AG04450 (cell line): ENCODE measurements at regions not wholly inside any gene's neighbourhood (a gene's known extent, or its start where the extent isn't known, plus 50 kb on each side); places are given as distances from the start of the nearest gene placed in this dataset.

Experiments
- CTCF ChIA-PET: fragments of 300-600, 350-600 bp; formaldehyde crosslinking; extraction: SDS; loops from one replicate; lab custom pipeline; 2022; ENCODE audit warnings: antibody characterized with exemption, inconsistent platforms; lab: Charles Lee
- POLR2A ChIA-PET: fragments of 350-600 bp; formaldehyde crosslinking; extraction: SDS; loops from one replicate; lab custom pipeline; 2021; ENCODE audit warnings: antibody characterized with exemption, inconsistent platforms; lab: Yijun Ruan, JAX
- DNase-seq: peaks from one replicate; pipeline ENCODE4 v3.0.0-alpha.2; 2011; ENCODE audit warnings: low read depth, low spot score
- H3K27ac ChIP-seq: one replicate; pipeline ENCODE4 v1.5.1; 2012; ENCODE audit warnings: low read depth, low read length, control low read depth
- H3K27me3 ChIP-seq: one replicate; pipeline ENCODE4 v1.6.0; 2012; ENCODE audit warnings: low read length; ENCODE audit not compliant: control insufficient read depth, insufficient read depth
- H3K4me3 ChIP-seq: 2 replicates; pipeline ENCODE4 v1.5.1; 2011; ENCODE audit warnings: mild to moderate bottlenecking, low read depth, low read length, control low read depth
- H3K9me3 ChIP-seq: 2 replicates; pipeline ENCODE4 v1.5.1; 2012; ENCODE audit warnings: low read length; ENCODE audit not compliant: control insufficient read depth, insufficient read depth
- TF ChIP-seq, protein P1 (sequence below): IDR thresholded peaks from 2 replicates; pipeline ENCODE4 v1.5.1; 2011; ENCODE audit warnings: low read depth, low read length, control low read depth, inconsistent platforms

DNA sequence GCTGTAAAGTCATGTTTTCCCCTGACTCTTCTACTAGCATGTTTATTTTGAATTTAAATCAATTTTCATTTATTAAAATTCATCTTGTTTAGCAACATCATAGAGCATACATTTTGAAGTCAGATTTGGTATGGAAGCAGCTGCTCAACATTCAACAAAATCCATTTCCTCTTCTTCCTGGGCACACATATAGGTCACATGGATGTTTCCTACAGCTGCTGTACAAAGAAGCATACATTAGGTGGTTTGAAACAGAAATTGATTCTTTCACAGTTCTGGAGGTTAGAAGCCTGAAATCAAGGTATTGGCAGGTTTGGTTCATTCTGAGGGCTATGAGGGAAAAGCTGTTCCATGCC lies 495.2 kb downstream of the RFPL4B start:
- ChIA-PET CTCF (no interaction called here), POLR2A (no interaction called here)
- Histone ChIP-seq H3K27ac (no peak overlapping the region), H3K27me3 (no peaks in the 10 kb centered on the region), H3K4me3 (no peak overlapping the region), H3K9me3 (no peaks in the 10 kb centered on the region)
- no peak for DNase-seq
- TF ChIP-seq, protein P1, sequence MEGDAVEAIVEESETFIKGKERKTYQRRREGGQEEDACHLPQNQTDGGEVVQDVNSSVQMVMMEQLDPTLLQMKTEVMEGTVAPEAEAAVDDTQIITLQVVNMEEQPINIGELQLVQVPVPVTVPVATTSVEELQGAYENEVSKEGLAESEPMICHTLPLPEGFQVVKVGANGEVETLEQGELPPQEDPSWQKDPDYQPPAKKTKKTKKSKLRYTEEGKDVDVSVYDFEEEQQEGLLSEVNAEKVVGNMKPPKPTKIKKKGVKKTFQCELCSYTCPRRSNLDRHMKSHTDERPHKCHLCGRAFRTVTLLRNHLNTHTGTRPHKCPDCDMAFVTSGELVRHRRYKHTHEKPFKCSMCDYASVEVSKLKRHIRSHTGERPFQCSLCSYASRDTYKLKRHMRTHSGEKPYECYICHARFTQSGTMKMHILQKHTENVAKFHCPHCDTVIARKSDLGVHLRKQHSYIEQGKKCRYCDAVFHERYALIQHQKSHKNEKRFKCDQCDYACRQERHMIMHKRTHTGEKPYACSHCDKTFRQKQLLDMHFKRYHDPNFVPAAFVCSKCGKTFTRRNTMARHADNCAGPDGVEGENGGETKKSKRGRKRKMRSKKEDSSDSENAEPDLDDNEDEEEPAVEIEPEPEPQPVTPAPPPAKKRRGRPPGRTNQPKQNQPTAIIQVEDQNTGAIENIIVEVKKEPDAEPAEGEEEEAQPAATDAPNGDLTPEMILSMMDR, result no peak

DNA sequence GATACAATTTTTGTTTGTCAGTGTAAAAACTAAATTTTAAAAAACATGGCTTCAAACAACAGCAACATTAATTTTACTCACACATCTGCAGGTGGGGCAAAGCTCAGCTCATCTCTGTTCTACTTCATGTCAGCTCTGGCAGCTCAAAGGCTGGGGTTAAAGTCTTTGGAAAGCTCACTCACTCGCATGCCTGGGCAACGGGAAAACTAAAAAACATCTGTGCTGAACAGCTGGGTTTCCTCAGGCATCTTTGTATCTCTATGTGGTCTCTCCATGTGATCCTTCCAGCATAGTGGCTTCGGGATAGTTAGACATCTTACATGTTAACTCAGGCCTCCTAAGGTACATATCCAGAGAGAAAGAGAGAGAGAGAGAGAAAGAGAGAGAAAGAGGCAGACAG lies 499.6 kb downstream of the RFPL4B start:
- peak; percentile 3 for DNase-seq
- Histone ChIP-seq H3K27ac (no peak overlapping the region), H3K9me3 (no peaks in the 10 kb centered on the region), H3K27me3 (no peaks in the 10 kb centered on the region), H3K4me3 (no peak overlapping the region)
- ChIA-PET CTCF (no interaction called here), POLR2A (no interaction called here)
- TF ChIP-seq, protein P1, result no peak

DNA sequence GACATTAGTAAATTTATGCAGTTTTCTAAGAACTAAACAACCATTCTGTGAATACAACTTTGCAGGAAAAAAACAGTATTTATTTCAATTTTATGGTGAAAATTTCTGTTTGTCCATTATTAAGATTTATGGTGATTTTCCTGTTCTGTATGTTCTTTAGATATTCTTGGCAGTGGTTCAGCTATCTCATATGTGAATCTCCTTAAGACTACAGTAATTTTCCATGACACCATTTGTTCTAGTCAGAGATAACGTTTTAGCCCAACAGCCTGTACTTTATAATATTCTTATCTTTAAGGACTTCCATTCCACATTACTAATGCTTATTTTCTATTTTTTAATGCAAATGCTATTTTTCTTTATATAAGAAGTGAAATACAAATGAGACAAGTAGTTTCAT lies 504.0 kb downstream of the RFPL4B start:
- Histone ChIP-seq H3K4me3 (no peak overlapping the region), H3K27me3 (no peaks in the 10 kb centered on the region), H3K9me3 (no peaks in the 10 kb centered on the region), H3K27ac (no peak overlapping the region)
- DNase-seq, result no peak
- TF ChIP-seq, protein P1, result no peak
- ChIA-PET CTCF (no interaction called here), POLR2A (no interaction called here)

DNA sequence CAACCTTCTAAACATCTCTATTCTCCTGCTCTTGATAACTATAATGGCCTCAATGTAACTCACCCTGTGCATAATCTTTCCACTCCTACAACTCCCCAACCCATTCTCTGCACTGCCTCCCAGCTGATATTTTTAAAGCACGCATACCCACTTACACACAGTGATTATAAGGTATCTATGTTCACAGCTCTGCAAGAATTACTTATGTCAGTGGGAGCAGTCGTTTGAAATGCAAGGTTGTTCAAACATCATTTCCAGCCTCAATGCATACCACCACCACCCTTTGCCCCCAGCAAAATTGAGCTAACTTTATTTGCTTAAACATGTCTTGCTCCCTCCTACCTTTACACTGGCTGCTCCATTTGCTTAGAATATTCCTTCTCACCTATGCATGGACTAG lies 506.0 kb downstream of the RFPL4B start:
- H3K9me3 ChIP-seq, result no peaks in the 10 kb centered on the region
- ChIA-PET POLR2A (no interaction called here), CTCF (interaction anchor here (1.3 kb wide), 1 partner anchor 10 kb away, joined by 3 read pairs; no protein-coding TSS in a partner anchor)
- no peak for DNase-seq
- H3K4me3 ChIP-seq, result no peak overlapping the region
- H3K27me3 ChIP-seq, result no peaks in the 10 kb centered on the region
- H3K27ac ChIP-seq, result no peak overlapping the region
- TF ChIP-seq, protein P1, result no peak

DNA sequence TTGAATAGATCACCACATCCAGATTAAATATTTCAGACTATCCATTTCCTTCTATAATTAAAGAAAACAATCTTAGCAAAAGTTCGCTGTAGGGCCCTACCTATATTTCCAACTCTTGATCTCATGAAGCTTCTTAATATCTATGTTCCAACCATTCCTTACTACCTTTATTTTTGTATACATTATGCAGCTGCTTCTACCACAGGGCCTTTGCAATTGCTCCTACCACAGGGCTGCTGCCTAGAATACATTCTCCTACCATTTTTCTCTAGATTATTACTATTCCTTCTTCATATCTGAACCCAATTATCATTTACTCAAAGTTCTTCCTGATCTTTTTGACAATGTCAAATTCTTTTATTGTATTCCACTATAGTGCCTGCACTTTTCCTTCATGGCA lies 516.6 kb downstream of the RFPL4B start:
- CTCF ChIA-PET, result interaction anchor here (1.4 to 1.5 kb wide), 2 partner anchors 11 to 14 kb away, joined by 3 read pairs; no protein-coding TSS in a partner anchor
- no peaks in the 10 kb centered on the region for H3K27me3 ChIP-seq
- TF ChIP-seq, protein P1, result no peak
- no peak overlapping the region for H3K4me3 ChIP-seq
- POLR2A ChIA-PET, result no interaction called here
- no peak for DNase-seq
- no peaks in the 10 kb centered on the region for H3K9me3 ChIP-seq
- no peak overlapping the region for H3K27ac ChIP-seq
